OCI-LY3 (cell line): ENCODE measurements at regions not wholly inside any gene's neighbourhood (a gene's known extent, or its start where the extent isn't known, plus 50 kb on each side); places are given as distances from the start of the nearest gene placed in this dataset.

ENCODE experiments used
- EZH2phosphoT487 ChIP-seq: fragments of 200-600 bp; shearing (Covaris generic); IDR thresholded peaks from 2 replicates; pipeline ENCODE4 v1.6.1; 2018; ENCODE audit warnings: antibody characterized with exemption, mixed run types, low read depth
- TF ChIP-seq, protein P1 (sequence below): fragments of 200-600, 300-600 bp; sonication (generic); IDR thresholded peaks from 2 replicates; pipeline ENCODE4 v1.5.1; 2014; ENCODE audit warnings: antibody characterized with exemption, low read length, low read depth

DNA sequence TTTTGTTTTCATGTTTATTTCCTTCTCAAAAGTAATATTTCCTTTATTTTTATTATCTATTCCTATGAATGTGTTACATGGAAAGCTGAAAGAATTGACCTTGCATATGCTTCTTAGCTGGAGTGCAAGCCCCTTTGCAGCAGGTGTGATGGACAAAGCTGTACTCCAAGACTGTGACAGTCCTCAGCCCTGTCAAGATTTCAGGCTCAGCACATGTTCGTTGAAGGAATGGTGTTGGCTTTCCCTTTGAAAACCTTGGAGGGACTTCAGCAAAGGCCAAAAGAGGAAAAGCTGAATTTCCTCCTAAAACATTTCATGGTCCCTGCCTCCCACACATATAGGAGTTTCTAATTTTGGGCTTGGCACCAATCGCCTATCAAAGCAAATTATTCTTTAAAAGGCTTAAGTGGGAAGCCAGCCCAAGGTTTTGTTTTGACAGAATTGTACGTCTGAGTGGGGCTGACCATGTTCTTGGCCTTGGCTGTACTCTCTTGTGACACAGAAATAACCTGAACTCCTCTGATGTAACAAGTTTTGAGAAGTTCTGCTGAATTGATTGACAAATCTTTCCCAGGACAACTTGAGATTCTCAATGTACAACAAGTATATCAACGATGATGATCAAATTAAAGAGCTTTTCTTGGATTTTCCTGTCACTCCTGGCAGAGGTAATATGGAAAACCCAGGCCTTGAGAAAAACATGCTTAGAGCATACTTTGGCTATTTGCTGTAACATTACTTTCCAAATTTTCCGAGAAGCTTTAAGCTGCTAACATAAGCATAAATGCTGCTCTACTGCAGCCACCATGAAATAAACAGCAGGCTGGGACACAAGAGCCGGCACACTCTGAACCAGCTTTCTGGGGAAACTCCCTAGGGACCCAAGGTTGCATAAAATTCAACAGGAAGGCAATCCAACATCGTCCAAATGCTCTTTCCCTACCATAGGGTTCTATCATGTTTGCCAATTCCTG lies 135.7 kb upstream of the ZNF648 start:
- TF ChIP-seq, protein P1, sequence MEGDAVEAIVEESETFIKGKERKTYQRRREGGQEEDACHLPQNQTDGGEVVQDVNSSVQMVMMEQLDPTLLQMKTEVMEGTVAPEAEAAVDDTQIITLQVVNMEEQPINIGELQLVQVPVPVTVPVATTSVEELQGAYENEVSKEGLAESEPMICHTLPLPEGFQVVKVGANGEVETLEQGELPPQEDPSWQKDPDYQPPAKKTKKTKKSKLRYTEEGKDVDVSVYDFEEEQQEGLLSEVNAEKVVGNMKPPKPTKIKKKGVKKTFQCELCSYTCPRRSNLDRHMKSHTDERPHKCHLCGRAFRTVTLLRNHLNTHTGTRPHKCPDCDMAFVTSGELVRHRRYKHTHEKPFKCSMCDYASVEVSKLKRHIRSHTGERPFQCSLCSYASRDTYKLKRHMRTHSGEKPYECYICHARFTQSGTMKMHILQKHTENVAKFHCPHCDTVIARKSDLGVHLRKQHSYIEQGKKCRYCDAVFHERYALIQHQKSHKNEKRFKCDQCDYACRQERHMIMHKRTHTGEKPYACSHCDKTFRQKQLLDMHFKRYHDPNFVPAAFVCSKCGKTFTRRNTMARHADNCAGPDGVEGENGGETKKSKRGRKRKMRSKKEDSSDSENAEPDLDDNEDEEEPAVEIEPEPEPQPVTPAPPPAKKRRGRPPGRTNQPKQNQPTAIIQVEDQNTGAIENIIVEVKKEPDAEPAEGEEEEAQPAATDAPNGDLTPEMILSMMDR, result no peak
- TF ChIP-seq EZH2phosphoT487, result no peak
